Astrocyte (in vitro differentiated cells and primary cell): ENCODE measurements at regions not wholly inside any gene's neighbourhood (a gene's known extent, or its start where the extent isn't known, plus 50 kb on each side); places are given as distances from the start of the nearest gene placed in this dataset.

Experiments used
- DNase-seq: peaks from one replicate; pipeline ENCODE4 v3.0.0-alpha.2; 2010; ENCODE audit warnings: low read depth
- FAIRE-seq: peaks from 2 replicates; lab custom pipeline; 2011; peaks lifted over from hg19 to GRCh38; lab: Jason Lieb, UNC
- H2AFZ ChIP-seq: 2 replicates; pipeline ENCODE4 v1.6.0; 2012; ENCODE audit warnings: low read depth, low read length, inconsistent platforms
- H3K27ac ChIP-seq: 2 replicates; pipeline ENCODE4 v1.5.1; 2011; ENCODE audit warnings: low read depth, low read length, inconsistent platforms
- H3K27me3 ChIP-seq: 2 replicates; pipeline ENCODE4 v1.6.0; 2011; ENCODE audit warnings: low read length, inconsistent platforms; ENCODE audit not compliant: insufficient read depth
- H3K36me3 ChIP-seq: 2 replicates; pipeline ENCODE4 v1.5.1; 2011; ENCODE audit warnings: low read length, inconsistent platforms; ENCODE audit not compliant: insufficient read depth
- H3K4me1 ChIP-seq: 2 replicates; pipeline ENCODE4 v1.5.1; 2011; ENCODE audit warnings: low read length, inconsistent platforms; ENCODE audit not compliant: insufficient read depth
- H3K4me2 ChIP-seq: 2 replicates; pipeline ENCODE4 v1.6.0; 2012; ENCODE audit warnings: low read length, inconsistent platforms
- H3K4me3 ChIP-seq: 2 replicates; pipeline ENCODE4 v1.5.1; 2011; ENCODE audit warnings: low read depth, mild to moderate bottlenecking, low read length, inconsistent platforms; ENCODE audit not compliant: insufficient read depth
- H3K79me2 ChIP-seq: 2 replicates; pipeline ENCODE4 v1.6.0; 2012; ENCODE audit warnings: mild to moderate bottlenecking, low read length, inconsistent platforms; ENCODE audit not compliant: insufficient read depth
- H3K9ac ChIP-seq: 2 replicates; pipeline ENCODE4 v1.6.0; 2012; ENCODE audit warnings: mild to moderate bottlenecking, low read length, inconsistent platforms
- H3K9me3 ChIP-seq: 2 replicates; pipeline ENCODE4 v1.5.1; 2012; ENCODE audit warnings: low read depth, mild to moderate bottlenecking, low read length, inconsistent platforms; ENCODE audit not compliant: insufficient read depth
- H4K20me1 ChIP-seq: 2 replicates; pipeline ENCODE4 v1.6.0; 2012; ENCODE audit warnings: low read length, inconsistent platforms; ENCODE audit not compliant: insufficient read depth
- H3K27ac Mint-ChIP-seq: one replicate; pipeline ENCODE4 v1.8.0; 2021; ENCODE audit warnings: mild to moderate bottlenecking, mixed read lengths; ENCODE audit not compliant: unreplicated experiment
- H3K27me3 Mint-ChIP-seq: one replicate; pipeline ENCODE4 v1.8.0; 2021; ENCODE audit warnings: low read depth, mixed read lengths; ENCODE audit not compliant: unreplicated experiment
- H3K36me3 Mint-ChIP-seq: one replicate; pipeline ENCODE4 v1.8.0; 2021; ENCODE audit warnings: low read depth, mixed read lengths; ENCODE audit not compliant: unreplicated experiment
- H3K4me1 Mint-ChIP-seq: one replicate; pipeline ENCODE4 v1.8.0; 2021; ENCODE audit warnings: low read depth, mixed read lengths; ENCODE audit not compliant: unreplicated experiment
- H3K4me3 Mint-ChIP-seq: one replicate; pipeline ENCODE4 v1.8.0; 2021; ENCODE audit warnings: mild to moderate bottlenecking, moderate library complexity, mixed read lengths; ENCODE audit not compliant: unreplicated experiment
- H3K9me3 Mint-ChIP-seq: one replicate; pipeline ENCODE4 v1.8.0; 2021; ENCODE audit warnings: mild to moderate bottlenecking, mixed read lengths; ENCODE audit not compliant: unreplicated experiment
- CTCF ChIP-seq: IDR thresholded peaks from 2 replicates; pipeline ENCODE4 v1.5.1; 2011; ENCODE audit warnings: low read depth, mild to moderate bottlenecking, inconsistent platforms, low read length, moderate library complexity; ENCODE audit not compliant: insufficient read depth
- EZH2 ChIP-seq: IDR thresholded peaks from 2 replicates; pipeline ENCODE4 v1.6.1; 2012; ENCODE audit warnings: mild to moderate bottlenecking, low read length, inconsistent platforms; ENCODE audit not compliant: insufficient read depth

GRCh38 chr2:57119141-57119540, 927.5 kb upstream of the VRK2 start:
- no peak for TF ChIP-seq CTCF
- TF ChIP-seq EZH2: no peak
- Mint-ChIP-seq H3K4me3 (no peak overlapping the region), H3K36me3 (no peaks in the 10 kb centered on the region), H3K9me3 (no peaks in the 10 kb centered on the region), H3K27ac (no peak overlapping the region), H3K4me1 (peaks cover 2% of the 10 kb centered on the region), H3K27me3 (no peaks in the 10 kb centered on the region)
- Histone ChIP-seq H3K36me3 (no peaks in the 10 kb centered on the region), H3K4me2 (no peak overlapping the region), H2AFZ (no peak overlapping the region), H3K79me2 (no peaks in the 10 kb centered on the region), H3K4me1 (no peaks in the 10 kb centered on the region), H4K20me1 (no peaks in the 10 kb centered on the region), H3K4me3 (no peak overlapping the region), H3K9me3 (no peaks in the 10 kb centered on the region), H3K27ac (no peak overlapping the region), H3K27me3 (no peaks in the 10 kb centered on the region), H3K9ac (no peak overlapping the region)
- FAIRE-seq: no peak
- DNase-seq: no peak

- Histone ChIP-seq H3K27me3 (no peaks in the 10 kb centered on the region), H2AFZ (no peak overlapping the region), H3K4me1 (no peaks in the 10 kb centered on the region), H3K27ac (no peak overlapping the region), H3K4me2 (no peak overlapping the region), H3K4me3 (no peak overlapping the region), H3K79me2 (no peaks in the 10 kb centered on the region), H3K9ac (no peak overlapping the region), H4K20me1 (no peaks in the 10 kb centered on the region), H3K9me3 (no peaks in the 10 kb centered on the region), H3K36me3 (no peaks in the 10 kb centered on the region)
- Mint-ChIP-seq H3K36me3 (no peaks in the 10 kb centered on the region), H3K27ac (no peak overlapping the region), H3K4me1 (peaks cover 2% of the 10 kb centered on the region), H3K9me3 (no peaks in the 10 kb centered on the region), H3K27me3 (no peaks in the 10 kb centered on the region), H3K4me3 (no peak overlapping the region)
- TF ChIP-seq CTCF (no peak), EZH2 (no peak)
- no peak for DNase-seq
- FAIRE-seq: no peak
These were observed 920.2 kb upstream of the VRK2 start for GRCh38 chr2:57126410-57126809.

- Histone ChIP-seq H3K27me3 (no peaks in the 10 kb centered on the region), H2AFZ (no peak overlapping the region), H3K9ac (no peak overlapping the region), H3K4me1 (no peaks in the 10 kb centered on the region), H3K9me3 (no peaks in the 10 kb centered on the region), H3K79me2 (no peaks in the 10 kb centered on the region), H3K4me2 (no peak overlapping the region), H3K4me3 (no peak overlapping the region), H3K27ac (no peak overlapping the region), H3K36me3 (no peaks in the 10 kb centered on the region), H4K20me1 (no peaks in the 10 kb centered on the region)
- Mint-ChIP-seq H3K4me3 (no peak overlapping the region), H3K27me3 (no peaks in the 10 kb centered on the region), H3K9me3 (no peaks in the 10 kb centered on the region), H3K36me3 (no peaks in the 10 kb centered on the region), H3K4me1 (no peaks in the 10 kb centered on the region), H3K27ac (no peak overlapping the region)
- TF ChIP-seq CTCF (no peak), EZH2 (no peak)
- DNase-seq (no peak), FAIRE-seq (no peak)
These were observed 907.4 kb upstream of the VRK2 start for GRCh38 chr2:57139179-57139578.
